H9 (cell line): ENCODE measurements at regions not wholly inside any gene's neighbourhood (a gene's known extent, or its start where the extent isn't known, plus 50 kb on each side); places are given as distances from the start of the nearest gene placed in this dataset.

Experiments
- DNase-seq: peaks from one replicate; pipeline ENCODE4 v3.0.0-alpha.2; 2017
- H2AFZ ChIP-seq: one replicate; pipeline ENCODE4 v1.6.1; 2013; ENCODE audit warnings: mild to moderate bottlenecking, low read length, control low read depth, moderate library complexity
- H2AK5ac ChIP-seq: 2 replicates; pipeline ENCODE4 v1.6.1; 2013; ENCODE audit warnings: low read length, control low read depth, mixed read lengths; ENCODE audit not compliant: insufficient read length
- H2BK120ac ChIP-seq: one replicate; pipeline ENCODE4 v1.6.1; 2013; ENCODE audit warnings: low read depth, mild to moderate bottlenecking, low read length, control low read depth, inconsistent platforms; ENCODE audit not compliant: poor library complexity, severe bottlenecking
- H2BK12ac ChIP-seq: 2 replicates; pipeline ENCODE4 v1.6.1; 2013; ENCODE audit warnings: low read length, control low read depth, mixed read lengths, low read depth; ENCODE audit not compliant: insufficient read length
- H2BK15ac ChIP-seq: 2 replicates; pipeline ENCODE4 v1.6.1; 2013; ENCODE audit warnings: low read depth, low read length, control low read depth
- H2BK20ac ChIP-seq: one replicate; pipeline ENCODE4 v1.6.1; 2013; ENCODE audit warnings: low read depth, mild to moderate bottlenecking, low read length, control low read depth, inconsistent platforms; ENCODE audit not compliant: poor library complexity, severe bottlenecking
- H2BK5ac ChIP-seq: 2 replicates; pipeline ENCODE4 v1.6.1; 2013; ENCODE audit warnings: low read length, control low read depth, mixed read lengths; ENCODE audit not compliant: insufficient read length
- H3K14ac ChIP-seq: 2 replicates; pipeline ENCODE4 v1.6.1; 2013; ENCODE audit warnings: low read length, control low read depth; ENCODE audit not compliant: insufficient read depth
- H3K18ac ChIP-seq: 2 replicates; pipeline ENCODE4 v1.6.1; 2013; ENCODE audit warnings: low read depth, mild to moderate bottlenecking, mixed read lengths, low read length, control low read depth; ENCODE audit not compliant: insufficient read length
- H3K23ac ChIP-seq: 2 replicates; pipeline ENCODE4 v1.6.1; 2013; ENCODE audit warnings: low read length, control low read depth, mixed read lengths, low read depth; ENCODE audit not compliant: insufficient read length
- H3K23me2 ChIP-seq: 2 replicates; pipeline ENCODE4 v1.6.1; 2013; ENCODE audit warnings: low read depth, mild to moderate bottlenecking, mixed read lengths, low read length, control low read depth; ENCODE audit not compliant: insufficient read length, poor library complexity, severe bottlenecking
- H3K27ac ChIP-seq: 2 replicates; pipeline ENCODE4 v1.5.1; 2013; ENCODE audit warnings: low read length, control low read depth, mixed read lengths, low read depth; ENCODE audit not compliant: insufficient read length
- H3K27me3 ChIP-seq: 2 replicates; pipeline ENCODE4 v1.6.1; 2013; ENCODE audit warnings: low read length, control low read depth, inconsistent platforms; ENCODE audit not compliant: insufficient read depth
- H3K4ac ChIP-seq: 2 replicates; pipeline ENCODE4 v1.6.1; 2013; ENCODE audit warnings: low read depth, mild to moderate bottlenecking, control low read depth, inconsistent platforms, low read length, moderate library complexity
- H3K4me1 ChIP-seq: 2 replicates; pipeline ENCODE4 v1.6.1; 2013; ENCODE audit warnings: low read length, control low read depth, inconsistent platforms; ENCODE audit not compliant: insufficient read depth
- H3K4me2 ChIP-seq: 2 replicates; pipeline ENCODE4 v1.6.1; 2013; ENCODE audit warnings: low read length, control low read depth, mixed read lengths; ENCODE audit not compliant: insufficient read length, insufficient read depth
- H3K56ac ChIP-seq: 2 replicates; pipeline ENCODE4 v1.6.1; 2013; ENCODE audit warnings: low read depth, mild to moderate bottlenecking, mixed read lengths, low read length, control low read depth; ENCODE audit not compliant: insufficient read length
- H3K79me1 ChIP-seq: 2 replicates; pipeline ENCODE4 v1.6.1; 2013; ENCODE audit warnings: low read depth, mild to moderate bottlenecking, moderate library complexity, low read length, control low read depth, inconsistent platforms; ENCODE audit not compliant: insufficient read depth, poor library complexity, severe bottlenecking
- H3K79me2 ChIP-seq: 2 replicates; pipeline ENCODE4 v1.6.1; 2013; ENCODE audit warnings: low read length, control low read depth, inconsistent platforms; ENCODE audit not compliant: insufficient read depth
- H3K9ac ChIP-seq: 2 replicates; pipeline ENCODE4 v1.6.1; 2013; ENCODE audit warnings: low read length, control low read depth, mixed read lengths; ENCODE audit not compliant: insufficient read length; ENCODE audit errors: extremely low read depth
- H3K9me3 ChIP-seq: one replicate; pipeline ENCODE4 v1.6.1; 2013; ENCODE audit warnings: low read depth, low read length, inconsistent platforms; ENCODE audit not compliant: control insufficient read depth
- H3T11ph ChIP-seq: one replicate; pipeline ENCODE4 v1.6.1; 2013; ENCODE audit warnings: mild to moderate bottlenecking, low read length, control low read depth, inconsistent platforms
- H4K20me1 ChIP-seq: one replicate; pipeline ENCODE4 v1.6.1; 2013; ENCODE audit not compliant: control insufficient read depth, insufficient read length, insufficient read depth
- H4K5ac ChIP-seq: 2 replicates; pipeline ENCODE4 v1.6.1; 2013; ENCODE audit warnings: low read depth, mild to moderate bottlenecking, mixed read lengths, low read length, control low read depth; ENCODE audit not compliant: insufficient read length
- H4K8ac ChIP-seq: replicated peaks from 2 replicates; pipeline ENCODE4 v1.6.1; 2013; ENCODE audit warnings: low read length, control low read depth, mixed read lengths, low read depth; ENCODE audit not compliant: insufficient read length
- H4K91ac ChIP-seq: 2 replicates; pipeline ENCODE4 v1.6.1; 2013; ENCODE audit warnings: low read depth, mild to moderate bottlenecking, moderate library complexity, mixed read lengths, low read length, control low read depth; ENCODE audit not compliant: insufficient read length
- H3K27ac Mint-ChIP-seq, 3 experiments: 2 replicates in 2 of 3; 3 replicates in 1 of 3; pipeline ENCODE4 v1.8.0; 2020 to 2021; ENCODE audit warnings: mixed read lengths in 3 of 3, mild to moderate bottlenecking in 1 of 3, moderate library complexity in 1 of 3
- H3K27me3 Mint-ChIP-seq: 2 replicates; pipeline ENCODE4 v1.8.0; 2021; ENCODE audit warnings: low read depth, mild to moderate bottlenecking, moderate library complexity, mixed read lengths
- H3K36me3 Mint-ChIP-seq, 3 experiments: 2 replicates in 2 of 3; 3 replicates in 1 of 3; pipeline ENCODE4 v1.8.0; 2020 to 2021; ENCODE audit warnings: low read depth in 3 of 3, mixed read lengths in 3 of 3; ENCODE audit not compliant: insufficient read depth in 1 of 3
- H3K4me1 Mint-ChIP-seq, 2 experiments: 2 replicates each; pipeline ENCODE4 v1.8.0; 2020; ENCODE audit warnings: mixed read lengths in 2 of 2
- H3K4me3 Mint-ChIP-seq, 2 experiments: 2 replicates in 1 of 2; 3 replicates in 1 of 2; pipeline ENCODE4 v1.8.0; 2020 to 2021; ENCODE audit warnings: mild to moderate bottlenecking in 2 of 2, mixed read lengths in 2 of 2, moderate library complexity in 1 of 2
- H3K9me3 Mint-ChIP-seq, 2 experiments: 2 replicates in 1 of 2; 3 replicates in 1 of 2; pipeline ENCODE4 v1.8.0; 2020; ENCODE audit warnings: mild to moderate bottlenecking in 2 of 2, mixed read lengths in 2 of 2, moderate library complexity in 1 of 2
- CTCF ChIP-seq: fragments of 200-600 bp; sonication (generic); conservative IDR thresholded peaks from 3 replicates; pipeline ENCODE4 v1.8.0; 2021; ENCODE audit warnings: antibody characterized with exemption, mild to moderate bottlenecking
- WGBS: extraction: QIAGEN DNeasy Blood & Tissue Kit; methylation state at CpG from one replicate; pipeline ENCODE4 v1.1.7; 2013; ENCODE audit warnings: missing lambda C conversion rate, low lambda C conversion rate, mixed read lengths; ENCODE audit not compliant: insufficient read length; ENCODE audit errors: extremely low coverage; 5-methylcytosine and 5-hydroxymethylcytosine counted together

GRCh38 chr5:69030358-69031062 lies 63.3 kb upstream of the SLC30A5 start:
- Histone ChIP-seq H4K20me1 (no peaks in the 10 kb centered on the region), H3K4ac (no peak overlapping the region), H2AFZ (no peak overlapping the region), H4K5ac (no peak overlapping the region), H2BK12ac (no peak overlapping the region), H2BK15ac (no peak overlapping the region), H3T11ph (no peak overlapping the region), H2AK5ac (no peak overlapping the region), H4K91ac (no peak overlapping the region), H3K56ac (no peak overlapping the region), H4K8ac (no peak overlapping the region), H3K79me2 (no peaks in the 10 kb centered on the region), H3K4me2 (no peak overlapping the region), H3K23ac (no peak overlapping the region), H2BK120ac (no peak overlapping the region), H3K27ac (no peak overlapping the region), H3K27me3 (no peaks in the 10 kb centered on the region), H3K23me2 (no peaks in the 10 kb centered on the region), H3K79me1 (no peaks in the 10 kb centered on the region), H3K18ac (no peak overlapping the region), H3K14ac (no peak overlapping the region), H3K9ac (no peak overlapping the region), H3K4me1 (no peaks in the 10 kb centered on the region), H2BK20ac (no peak overlapping the region), H3K9me3 (no peaks in the 10 kb centered on the region), H2BK5ac (no peak overlapping the region)
- Mint-ChIP-seq H3K36me3 (no peaks in the 10 kb centered on the region), H3K4me3 (no peak overlapping the region), H3K27ac (no peak overlapping the region), H3K27me3 (no peaks in the 10 kb centered on the region), H3K4me1 (no peaks in the 10 kb centered on the region), H3K9me3 (no peaks in the 10 kb centered on the region)
- WGBS = no CpG with 5 or more reads among the region's 5 CpGs
- no peak for DNase-seq
- no peak for TF ChIP-seq CTCF
